Activated naive CD8-positive, alpha-beta T cell treated with anti-CD3 and anti-CD28 coated beads for 36 hours (primary cell): ENCODE measurements at regions not wholly inside any gene's neighbourhood (a gene's known extent, or its start where the extent isn't known, plus 50 kb on each side); places are given as distances from the start of the nearest gene placed in this dataset.

Experiments
- DNase-seq: peaks from one replicate; pipeline ENCODE4 v3.0.0; 2021
- H3K27ac Mint-ChIP-seq: one replicate; pipeline ENCODE4 v1.8.0; 2022; ENCODE audit warnings: mild to moderate bottlenecking, moderate library complexity, mixed read lengths
- H3K27me3 Mint-ChIP-seq: one replicate; pipeline ENCODE4 v1.8.0; 2022; ENCODE audit warnings: mild to moderate bottlenecking, mixed read lengths
- H3K36me3 Mint-ChIP-seq: one replicate; pipeline ENCODE4 v1.8.0; 2021; ENCODE audit warnings: mild to moderate bottlenecking, mixed read lengths
- H3K4me1 Mint-ChIP-seq: one replicate; pipeline ENCODE4 v1.8.0; 2021; ENCODE audit warnings: mixed read lengths
- H3K4me3 Mint-ChIP-seq: one replicate; pipeline ENCODE4 v1.8.0; 2022; ENCODE audit warnings: mild to moderate bottlenecking, moderate library complexity, mixed read lengths
- H3K9me3 Mint-ChIP-seq: one replicate; pipeline ENCODE4 v1.8.0; 2022; ENCODE audit warnings: mixed read lengths

GRCh38 chr3:56989977-56990640 is 70.4 kb upstream of the SPATA12 start:
- H3K4me3 Mint-ChIP-seq = no peak overlapping the region
- H3K4me1 Mint-ChIP-seq = peaks cover 26% of the 10 kb centered on the region
- no peak for DNase-seq
- no peaks in the 10 kb centered on the region for H3K36me3 Mint-ChIP-seq
- H3K27ac Mint-ChIP-seq = no peak overlapping the region
- no peaks in the 10 kb centered on the region for H3K9me3 Mint-ChIP-seq
- peaks cover 3% of the 10 kb centered on the region for H3K27me3 Mint-ChIP-seq

GRCh38 chr3:56989169-56989976 is 71.1 kb upstream of the SPATA12 start:
- Mint-ChIP-seq H3K4me1 (peaks cover 29% of the 10 kb centered on the region), H3K4me3 (no peak overlapping the region), H3K36me3 (no peaks in the 10 kb centered on the region), H3K9me3 (no peaks in the 10 kb centered on the region), H3K27me3 (peaks cover 3% of the 10 kb centered on the region), H3K27ac (no peak overlapping the region)
- DNase-seq = no peak

GRCh38 chr3:56988458-56989168 is 71.9 kb upstream of the SPATA12 start:
- H3K36me3 Mint-ChIP-seq = no peaks in the 10 kb centered on the region
- peak; percentile 56 for DNase-seq
- H3K27ac Mint-ChIP-seq = no peak overlapping the region
- H3K4me1 Mint-ChIP-seq = peaks cover 29% of the 10 kb centered on the region
- peaks cover 3% of the 10 kb centered on the region for H3K27me3 Mint-ChIP-seq
- H3K9me3 Mint-ChIP-seq = no peaks in the 10 kb centered on the region
- peak overlapping the region; percentile 3 for H3K4me3 Mint-ChIP-seq

GRCh38 chr3:56987238-56987895 is 73.1 kb upstream of the SPATA12 start:
- Mint-ChIP-seq H3K27me3 (peaks cover 3% of the 10 kb centered on the region), H3K4me1 (peaks cover 34% of the 10 kb centered on the region), H3K36me3 (no peaks in the 10 kb centered on the region), H3K27ac (peak overlapping the region; percentile 39), H3K9me3 (no peaks in the 10 kb centered on the region), H3K4me3 (no peak overlapping the region)
- no peak for DNase-seq

GRCh38 chr3:56986347-56986746 is 74.1 kb upstream of the SPATA12 start:
- Mint-ChIP-seq H3K36me3 (no peaks in the 10 kb centered on the region), H3K27me3 (peaks cover 3% of the 10 kb centered on the region), H3K9me3 (no peaks in the 10 kb centered on the region), H3K27ac (no peak overlapping the region), H3K4me3 (no peak overlapping the region), H3K4me1 (peaks cover 35% of the 10 kb centered on the region)
- no peak for DNase-seq

- H3K27me3 Mint-ChIP-seq = peaks cover 3% of the 10 kb centered on the region
- DNase-seq = no peak
- peak overlapping the region; percentile 20 for H3K27ac Mint-ChIP-seq
Measured at GRCh38 chr3:56985878-56986277, 74.6 kb upstream of the SPATA12 start.

GRCh38 chr3:56985460-56985859 is 75.0 kb upstream of the SPATA12 start:
- Mint-ChIP-seq H3K27me3 (peaks cover 3% of the 10 kb centered on the region), H3K4me3 (no peak overlapping the region), H3K36me3 (no peaks in the 10 kb centered on the region), H3K9me3 (no peaks in the 10 kb centered on the region), H3K4me1 (peaks cover 44% of the 10 kb centered on the region), H3K27ac (no peak overlapping the region)
- DNase-seq = no peak

More at GRCh38 chr3:56985878-56986277, 74.6 kb upstream of the SPATA12 start:
- no peak overlapping the region for H3K4me3 Mint-ChIP-seq
- H3K4me1 Mint-ChIP-seq = peaks cover 40% of the 10 kb centered on the region
- H3K36me3 Mint-ChIP-seq = no peaks in the 10 kb centered on the region
- H3K9me3 Mint-ChIP-seq = no peaks in the 10 kb centered on the region

- no peaks in the 10 kb centered on the region for H3K27me3 Mint-ChIP-seq
- H3K9me3 Mint-ChIP-seq = no peaks in the 10 kb centered on the region
- DNase-seq = no peak
- H3K36me3 Mint-ChIP-seq = no peaks in the 10 kb centered on the region
- H3K27ac Mint-ChIP-seq = no peak overlapping the region
- H3K4me1 Mint-ChIP-seq = peaks cover 44% of the 10 kb centered on the region
- H3K4me3 Mint-ChIP-seq = no peak overlapping the region
Measured at GRCh38 chr3:56983427-56983826, 77.0 kb upstream of the SPATA12 start.

- Mint-ChIP-seq H3K27ac (no peak overlapping the region), H3K27me3 (no peaks in the 10 kb centered on the region), H3K9me3 (no peaks in the 10 kb centered on the region), H3K4me3 (no peak overlapping the region), H3K36me3 (no peaks in the 10 kb centered on the region), H3K4me1 (peaks cover 36% of the 10 kb centered on the region)
- no peak for DNase-seq
Measured at GRCh38 chr3:56981445-56982230, 78.8 kb upstream of the SPATA12 start.

- DNase-seq = peak; percentile 55
- H3K4me3 Mint-ChIP-seq = no peak overlapping the region
- H3K9me3 Mint-ChIP-seq = no peaks in the 10 kb centered on the region
- peak overlapping the region; percentile 75 for H3K27ac Mint-ChIP-seq
- no peaks in the 10 kb centered on the region for H3K36me3 Mint-ChIP-seq
- H3K4me1 Mint-ChIP-seq = peaks cover 30% of the 10 kb centered on the region
- no peaks in the 10 kb centered on the region for H3K27me3 Mint-ChIP-seq
Measured at GRCh38 chr3:56980798-56981390, 79.6 kb upstream of the SPATA12 start.

GRCh38 chr3:56980243-56980642 is 80.2 kb upstream of the SPATA12 start:
- Mint-ChIP-seq H3K9me3 (no peaks in the 10 kb centered on the region), H3K27ac (peak overlapping the region; percentile 75), H3K36me3 (no peaks in the 10 kb centered on the region), H3K27me3 (no peaks in the 10 kb centered on the region), H3K4me3 (no peak overlapping the region), H3K4me1 (peaks cover 24% of the 10 kb centered on the region)
- DNase-seq = no peak

- Mint-ChIP-seq H3K27me3 (no peaks in the 10 kb centered on the region), H3K27ac (no peak overlapping the region), H3K4me3 (no peak overlapping the region), H3K36me3 (no peaks in the 10 kb centered on the region), H3K4me1 (peaks cover 24% of the 10 kb centered on the region), H3K9me3 (no peaks in the 10 kb centered on the region)
- no peak for DNase-seq
Measured at GRCh38 chr3:56979791-56980190, 80.7 kb upstream of the SPATA12 start.

- H3K4me3 Mint-ChIP-seq = no peak overlapping the region
- no peaks in the 10 kb centered on the region for H3K36me3 Mint-ChIP-seq
- H3K27ac Mint-ChIP-seq = no peak overlapping the region
- no peaks in the 10 kb centered on the region for H3K27me3 Mint-ChIP-seq
- H3K9me3 Mint-ChIP-seq = no peaks in the 10 kb centered on the region
- no peak for DNase-seq
- peaks cover 15% of the 10 kb centered on the region for H3K4me1 Mint-ChIP-seq
Measured at GRCh38 chr3:56977561-56977889, 82.9 kb upstream of the SPATA12 start.
